SK-N-MC (cell line): ENCODE measurements at regions not wholly inside any gene's neighbourhood (a gene's known extent, or its start where the extent isn't known, plus 50 kb on each side); places are given as distances from the start of the nearest gene placed in this dataset.

Experiments used
- EZH2 ChIP-seq: fragments of 200-600 bp; sonication (generic); IDR thresholded peaks from one replicate; pipeline ENCODE4 v1.6.1; 2017; ENCODE audit warnings: antibody characterized with exemption
- FOXP2 ChIP-seq: optimal IDR thresholded peaks from 2 replicates; pipeline ENCODE3; 2011; ENCODE audit warnings: mild to moderate bottlenecking, moderate library complexity; ENCODE audit not compliant: insufficient read depth; ENCODE audit errors: extremely low read length, control extremely low read depth
- POLR2AphosphoS5 ChIP-seq: IDR thresholded peaks from 2 replicates; pipeline ENCODE4 v1.6.1; 2012; ENCODE audit warnings: mild to moderate bottlenecking, low read depth, low read length, borderline replicate concordance

- TF ChIP-seq POLR2AphosphoS5 (no peak), EZH2 (no peak), FOXP2 (no peak)
Measured at GRCh38 chr18:76273036-76273545, 222.0 kb downstream of the ZNF516 start.
